ENCODE measurements at regions not wholly inside any gene's neighbourhood (a gene's known extent, or its start where the extent isn't known, plus 50 kb on each side); places are given as distances from the start of the nearest gene placed in this dataset.

GRCh38 chr13:99805361-99805760, 166.2 kb downstream of the ZIC5 start:
- ATAC-seq (ENCODE audit: low read depth in 2 of 2) (no peak), DNase-seq (no peak)
- H3K4me3 ChIP-seq (ENCODE audit: low read depth, low read length): no peak overlapping the region
- no peak overlapping the region for H3K27ac ChIP-seq (ENCODE audit: insufficient read depth, low read length, poor library complexity, severe bottlenecking)
- H3K27ac Mint-ChIP-seq: no peak overlapping the region
- no peaks in the 10 kb centered on the region for H3K9me3 ChIP-seq (ENCODE audit: control insufficient read depth in 2 of 2, low read length in 2 of 2)
- H3K4me1 ChIP-seq (ENCODE audit: control insufficient read depth, insufficient read depth, low read length, poor library complexity, severe bottlenecking): no peaks in the 10 kb centered on the region
- no peaks in the 10 kb centered on the region for H3K36me3 ChIP-seq (ENCODE audit: control insufficient read depth, insufficient read depth, low read length)
- peaks cover 26% of the 10 kb centered on the region for H3K36me3 Mint-ChIP-seq
- H3K27me3 ChIP-seq (ENCODE audit: control insufficient read depth, insufficient read depth, low read length): no peaks in the 10 kb centered on the region
- H3K4me3 Mint-ChIP-seq: no peak overlapping the region
- H3K4me1 Mint-ChIP-seq: peaks cover 0 to 4% (median 0%) of the 10 kb centered on the region in 4 donors
- H3K9me3 Mint-ChIP-seq: no peaks in the 10 kb centered on the region
- H3K27me3 Mint-ChIP-seq: no peaks in the 10 kb centered on the region

- Mint-ChIP-seq H3K36me3 (peaks cover 21% of the 10 kb centered on the region), H3K27me3 (no peaks in the 10 kb centered on the region), H3K4me1 (peaks cover 0 to 4% (median 0%) of the 10 kb centered on the region in 4 donors), H3K9me3 (no peaks in the 10 kb centered on the region), H3K4me3 (no peak overlapping the region), H3K27ac (no peak overlapping the region)
- Histone ChIP-seq H3K27me3 (ENCODE audit: control insufficient read depth, insufficient read depth, low read length) (no peaks in the 10 kb centered on the region), H3K9me3 (ENCODE audit: control insufficient read depth in 2 of 2, low read length in 2 of 2) (no peaks in the 10 kb centered on the region), H3K27ac (ENCODE audit: insufficient read depth, low read length, poor library complexity, severe bottlenecking) (no peak overlapping the region), H3K4me3 (ENCODE audit: low read depth, low read length) (no peak overlapping the region), H3K36me3 (ENCODE audit: control insufficient read depth, insufficient read depth, low read length) (no peaks in the 10 kb centered on the region), H3K4me1 (ENCODE audit: control insufficient read depth, insufficient read depth, low read length, poor library complexity, severe bottlenecking) (no peaks in the 10 kb centered on the region)
- DNase-seq: no peak
- no peak for ATAC-seq (ENCODE audit: low read depth in 2 of 2)
Measured at GRCh38 chr13:99803141-99803540, 168.4 kb downstream of the ZIC5 start.

DNA sequence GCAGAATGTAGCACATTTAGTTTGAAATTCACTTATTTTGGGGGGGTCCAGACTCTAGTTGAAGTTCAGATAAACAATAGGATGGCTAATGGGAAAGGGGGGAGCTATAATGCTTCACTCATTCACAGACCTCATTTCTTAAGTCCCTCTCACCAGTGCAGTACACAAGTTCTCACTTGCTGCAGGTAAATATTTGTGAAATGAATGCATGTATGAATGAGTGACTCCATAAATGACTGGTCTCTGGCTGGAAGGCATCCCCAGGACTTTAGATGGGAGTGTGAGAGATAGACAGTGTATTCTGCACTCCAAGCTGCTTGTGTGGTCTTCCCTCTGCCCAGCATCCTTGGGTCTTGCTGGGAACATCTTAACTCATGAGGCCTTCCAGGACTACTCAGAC, 169.2 kb downstream of the ZIC5 start:
- no peak for DNase-seq
- no peak for ATAC-seq (ENCODE audit: low read depth in 2 of 2)
- Mint-ChIP-seq H3K36me3 (peaks cover 21% of the 10 kb centered on the region), H3K27ac (no peak overlapping the region), H3K4me3 (no peak overlapping the region), H3K27me3 (no peaks in the 10 kb centered on the region), H3K4me1 (peaks cover 0 to 6% (median 0%) of the 10 kb centered on the region in 4 donors), H3K9me3 (no peaks in the 10 kb centered on the region)
- Histone ChIP-seq H3K27ac (ENCODE audit: insufficient read depth, low read length, poor library complexity, severe bottlenecking) (no peak overlapping the region), H3K4me3 (ENCODE audit: low read depth, low read length) (no peak overlapping the region), H3K27me3 (ENCODE audit: control insufficient read depth, insufficient read depth, low read length) (no peaks in the 10 kb centered on the region), H3K4me1 (ENCODE audit: control insufficient read depth, insufficient read depth, low read length, poor library complexity, severe bottlenecking) (no peaks in the 10 kb centered on the region), H3K9me3 (ENCODE audit: control insufficient read depth in 2 of 2, low read length in 2 of 2) (no peaks in the 10 kb centered on the region), H3K36me3 (ENCODE audit: control insufficient read depth, insufficient read depth, low read length) (no peaks in the 10 kb centered on the region)

DNA sequence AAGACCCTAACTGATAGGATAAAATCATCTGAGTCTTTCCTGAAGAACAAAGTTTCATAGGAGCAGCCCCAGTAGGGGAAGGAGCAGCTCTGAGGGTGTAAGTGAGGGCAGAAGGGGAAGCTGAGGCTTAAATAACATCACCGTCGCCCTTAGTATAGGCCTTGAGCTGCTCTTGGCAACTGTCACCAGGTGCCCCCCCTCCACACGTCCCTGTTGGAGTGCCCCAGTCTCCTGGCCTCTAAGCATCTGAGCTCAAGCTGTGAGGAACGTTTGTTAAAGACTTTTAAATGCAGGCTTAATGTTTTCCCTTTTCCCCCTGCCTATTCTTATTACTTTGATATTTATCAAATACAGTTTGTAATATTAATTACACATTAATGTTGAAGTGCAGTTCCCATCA, 170.6 kb downstream of the ZIC5 start:
- DNase-seq: no peak
- H3K27me3 ChIP-seq (ENCODE audit: control insufficient read depth, insufficient read depth, low read length): no peaks in the 10 kb centered on the region
- no peaks in the 10 kb centered on the region for H3K9me3 ChIP-seq (ENCODE audit: control insufficient read depth in 2 of 2, low read length in 2 of 2)
- H3K9me3 Mint-ChIP-seq: no peaks in the 10 kb centered on the region
- no peaks in the 10 kb centered on the region for H3K36me3 ChIP-seq (ENCODE audit: control insufficient read depth, insufficient read depth, low read length)
- peaks cover 21% of the 10 kb centered on the region for H3K36me3 Mint-ChIP-seq
- H3K4me1 Mint-ChIP-seq: peaks cover 0 to 6% (median 0%) of the 10 kb centered on the region in 4 donors
- H3K27ac ChIP-seq (ENCODE audit: insufficient read depth, low read length, poor library complexity, severe bottlenecking): no peak overlapping the region
- ATAC-seq (ENCODE audit: low read depth in 2 of 2): no peak
- H3K4me1 ChIP-seq (ENCODE audit: control insufficient read depth, insufficient read depth, low read length, poor library complexity, severe bottlenecking): no peaks in the 10 kb centered on the region
- no peak overlapping the region for H3K27ac Mint-ChIP-seq
- H3K4me3 Mint-ChIP-seq: no peak overlapping the region
- no peak overlapping the region for H3K4me3 ChIP-seq (ENCODE audit: low read depth, low read length)
- H3K27me3 Mint-ChIP-seq: no peaks in the 10 kb centered on the region

- H3K9me3 ChIP-seq (ENCODE audit: control insufficient read depth in 2 of 2, low read length in 2 of 2): no peaks in the 10 kb centered on the region
- ATAC-seq (ENCODE audit: low read depth in 2 of 2) (no peak), DNase-seq (no peak)
- peaks cover 21% of the 10 kb centered on the region for H3K36me3 Mint-ChIP-seq
- no peaks in the 10 kb centered on the region for H3K9me3 Mint-ChIP-seq
- H3K27me3 ChIP-seq (ENCODE audit: control insufficient read depth, insufficient read depth, low read length): no peaks in the 10 kb centered on the region
- no peak overlapping the region for H3K27ac Mint-ChIP-seq
- H3K4me3 ChIP-seq (ENCODE audit: low read depth, low read length): no peak overlapping the region
- H3K36me3 ChIP-seq (ENCODE audit: control insufficient read depth, insufficient read depth, low read length): no peaks in the 10 kb centered on the region
- no peak overlapping the region for H3K27ac ChIP-seq (ENCODE audit: insufficient read depth, low read length, poor library complexity, severe bottlenecking)
- peaks cover 0 to 4% (median 0%) of the 10 kb centered on the region in 4 donors for H3K4me1 Mint-ChIP-seq
- no peak overlapping the region for H3K4me3 Mint-ChIP-seq
- H3K4me1 ChIP-seq (ENCODE audit: control insufficient read depth, insufficient read depth, low read length, poor library complexity, severe bottlenecking): no peaks in the 10 kb centered on the region
- H3K27me3 Mint-ChIP-seq: no peaks in the 10 kb centered on the region
Measured at GRCh38 chr13:99800011-99800410, 171.6 kb downstream of the ZIC5 start.

- Mint-ChIP-seq H3K4me1 (peaks cover 0 to 2% (median 0%) of the 10 kb centered on the region in 4 donors), H3K4me3 (no peak overlapping the region), H3K27me3 (no peaks in the 10 kb centered on the region), H3K27ac (no peak overlapping the region), H3K9me3 (no peaks in the 10 kb centered on the region), H3K36me3 (peaks cover 10% of the 10 kb centered on the region)
- Histone ChIP-seq H3K4me1 (ENCODE audit: control insufficient read depth, insufficient read depth, low read length, poor library complexity, severe bottlenecking) (no peaks in the 10 kb centered on the region), H3K9me3 (ENCODE audit: control insufficient read depth in 2 of 2, low read length in 2 of 2) (no peaks in the 10 kb centered on the region), H3K36me3 (ENCODE audit: control insufficient read depth, insufficient read depth, low read length) (no peaks in the 10 kb centered on the region), H3K27ac (ENCODE audit: insufficient read depth, low read length, poor library complexity, severe bottlenecking) (no peak overlapping the region), H3K27me3 (ENCODE audit: control insufficient read depth, insufficient read depth, low read length) (no peaks in the 10 kb centered on the region), H3K4me3 (ENCODE audit: low read depth, low read length) (no peak overlapping the region)
- ATAC-seq (ENCODE audit: low read depth in 2 of 2) (no peak), DNase-seq (no peak)
Measured at GRCh38 chr13:99798756-99799155, 172.8 kb downstream of the ZIC5 start.

GRCh38 chr13:99797691-99798090, 173.9 kb downstream of the ZIC5 start:
- Histone ChIP-seq H3K27me3 (ENCODE audit: control insufficient read depth, insufficient read depth, low read length) (no peaks in the 10 kb centered on the region), H3K36me3 (ENCODE audit: control insufficient read depth, insufficient read depth, low read length) (no peaks in the 10 kb centered on the region), H3K4me1 (ENCODE audit: control insufficient read depth, insufficient read depth, low read length, poor library complexity, severe bottlenecking) (no peaks in the 10 kb centered on the region), H3K4me3 (ENCODE audit: low read depth, low read length) (no peak overlapping the region), H3K27ac (ENCODE audit: insufficient read depth, low read length, poor library complexity, severe bottlenecking) (no peak overlapping the region), H3K9me3 (ENCODE audit: control insufficient read depth in 2 of 2, low read length in 2 of 2) (no peaks in the 10 kb centered on the region)
- Mint-ChIP-seq H3K27me3 (no peaks in the 10 kb centered on the region), H3K9me3 (no peaks in the 10 kb centered on the region), H3K4me3 (no peak overlapping the region), H3K27ac (no peak overlapping the region), H3K36me3 (peaks cover 6% of the 10 kb centered on the region), H3K4me1 (peaks cover 0 to 2% (median 0%) of the 10 kb centered on the region in 4 donors)
- ATAC-seq (ENCODE audit: low read depth in 2 of 2) (no peak), DNase-seq (no peak)

DNA sequence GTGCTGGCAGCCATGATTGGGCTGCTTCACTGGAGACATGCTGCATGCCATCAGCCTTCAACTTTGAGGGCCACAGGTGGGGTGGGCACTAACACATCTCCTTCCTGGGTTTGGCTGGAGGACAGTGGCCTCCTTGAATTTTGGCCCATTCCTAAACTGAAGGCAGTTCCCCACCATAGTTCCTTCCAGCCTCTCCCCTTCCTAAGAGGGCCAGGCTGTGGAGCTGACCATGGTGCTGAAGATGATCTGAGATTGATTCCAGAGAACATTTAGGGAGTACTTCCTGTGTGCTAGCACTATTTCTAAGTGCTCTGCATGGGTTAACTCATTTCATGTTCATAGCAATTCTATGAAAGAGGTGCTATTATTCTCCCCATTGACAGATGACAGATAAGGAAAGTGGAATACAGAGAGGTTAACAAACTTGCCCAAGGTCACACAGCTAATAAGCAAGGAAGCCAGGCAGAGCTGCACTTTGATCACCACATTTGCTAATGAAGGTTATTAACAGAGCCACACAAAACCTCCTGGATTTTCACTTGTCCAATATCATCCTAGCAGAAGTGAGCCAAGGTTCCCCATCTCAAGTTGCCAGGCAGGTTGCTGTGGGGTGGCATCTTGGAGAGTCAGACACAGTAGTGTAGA, 175.3 kb downstream of the ZIC5 start:
- H3K36me3 ChIP-seq (ENCODE audit: control insufficient read depth, insufficient read depth, low read length): no peaks in the 10 kb centered on the region
- ATAC-seq (ENCODE audit: low read depth in 2 of 2) (no peak), DNase-seq (peak in 1 of 3 donors; percentile 32)
- no peaks in the 10 kb centered on the region for H3K27me3 ChIP-seq (ENCODE audit: control insufficient read depth, insufficient read depth, low read length)
- Mint-ChIP-seq H3K27me3 (no peaks in the 10 kb centered on the region), H3K4me1 (peaks cover 0 to 4% (median 1%) of the 10 kb centered on the region in 4 donors), H3K27ac (no peak overlapping the region), H3K9me3 (no peaks in the 10 kb centered on the region), H3K4me3 (no peak overlapping the region), H3K36me3 (peaks cover 9% of the 10 kb centered on the region)
- H3K27ac ChIP-seq (ENCODE audit: insufficient read depth, low read length, poor library complexity, severe bottlenecking): no peak overlapping the region
- H3K4me3 ChIP-seq (ENCODE audit: low read depth, low read length): no peak overlapping the region
- no peaks in the 10 kb centered on the region for H3K4me1 ChIP-seq (ENCODE audit: control insufficient read depth, insufficient read depth, low read length, poor library complexity, severe bottlenecking)
- no peaks in the 10 kb centered on the region for H3K9me3 ChIP-seq (ENCODE audit: control insufficient read depth in 2 of 2, low read length in 2 of 2)

Data from CD4-positive, CD25-positive, alpha-beta regulatory T cell (primary cell).